Activated CD8-positive, alpha-beta T cell treated with anti-CD3 and anti-CD28 coated beads for 36 hours (primary cell): ENCODE measurements at regions not wholly inside any gene's neighbourhood (a gene's known extent, or its start where the extent isn't known, plus 50 kb on each side); places are given as distances from the start of the nearest gene placed in this dataset.

Experiments used
- ATAC-seq: fragments of 200-7000 bp; cut with Tn5 transposase; one replicate; pipeline ENCODE4 v1.10.0; 2021; ENCODE audit warnings: mild to moderate bottlenecking, moderate library complexity
- CTCF ChIA-PET: fragments of 350-600 bp; sonication (Branson Sonifier 250); formaldehyde crosslinking; loops from one replicate; lab custom pipeline; 2021; ENCODE audit warnings: antibody characterized with exemption; lab: Charles Lee
- POLR2A ChIA-PET: fragments of 350-600 bp; sonication (Branson Sonifier 250); formaldehyde crosslinking; loops from one replicate; lab custom pipeline; 2021; ENCODE audit warnings: antibody characterized with exemption; lab: Charles Lee
- DNase-seq: peaks from one replicate; pipeline ENCODE4 v3.0.0-alpha.2; 2020
- H3K27ac Mint-ChIP-seq: one replicate; pipeline ENCODE4 v1.8.0; 2021; ENCODE audit warnings: mild to moderate bottlenecking, mixed read lengths
- H3K27me3 Mint-ChIP-seq: one replicate; pipeline ENCODE4 v1.8.0; 2021; ENCODE audit warnings: mixed read lengths
- H3K36me3 Mint-ChIP-seq: one replicate; pipeline ENCODE4 v1.8.0; 2021; ENCODE audit warnings: low read depth, mixed read lengths
- H3K4me1 Mint-ChIP-seq: one replicate; pipeline ENCODE4 v1.8.0; 2021; ENCODE audit warnings: low read depth, mixed read lengths
- H3K4me3 Mint-ChIP-seq: one replicate; pipeline ENCODE4 v1.8.0; 2021; ENCODE audit warnings: mild to moderate bottlenecking, moderate library complexity, mixed read lengths
- H3K9me3 Mint-ChIP-seq: one replicate; pipeline ENCODE4 v1.8.0; 2021; ENCODE audit warnings: mixed read lengths
- CTCF ChIP-seq: fragments of 200-600 bp; IDR thresholded peaks from one replicate; pipeline ENCODE4 v1.8.0; 2022; ENCODE audit warnings: antibody characterized with exemption, mild to moderate bottlenecking
- intact Hi-C: fragments of 100-400 bp; cut with micrococcal nuclease; formaldehyde crosslinking; loops from one replicate; pipeline ENCODE4 v1.10.0; 2022

GRCh38 chr1:191895049-191895448, 263.2 kb upstream of the RGS18 start:
- DNase-seq (no peak), ATAC-seq (no peak)
- H3K36me3 Mint-ChIP-seq = no peaks in the 10 kb centered on the region
- no peaks in the 10 kb centered on the region for H3K4me1 Mint-ChIP-seq
- H3K4me3 Mint-ChIP-seq = no peak overlapping the region
- H3K27ac Mint-ChIP-seq = no peak overlapping the region
- POLR2A ChIA-PET = no interaction called here
- H3K9me3 Mint-ChIP-seq = no peaks in the 10 kb centered on the region
- intact Hi-C loops = no loop called here
- no peak for TF ChIP-seq CTCF
- CTCF ChIA-PET = no interaction called here
- no peaks in the 10 kb centered on the region for H3K27me3 Mint-ChIP-seq

GRCh38 chr1:191895462-191896058, 262.7 kb upstream of the RGS18 start:
- TF ChIP-seq CTCF = no peak
- no peaks in the 10 kb centered on the region for H3K4me1 Mint-ChIP-seq
- ATAC-seq (no peak), DNase-seq (no peak)
- no peaks in the 10 kb centered on the region for H3K27me3 Mint-ChIP-seq
- intact Hi-C loops = no loop called here
- no peaks in the 10 kb centered on the region for H3K36me3 Mint-ChIP-seq
- H3K4me3 Mint-ChIP-seq = no peak overlapping the region
- H3K9me3 Mint-ChIP-seq = no peaks in the 10 kb centered on the region
- ChIA-PET CTCF (no interaction called here), POLR2A (no interaction called here)
- no peak overlapping the region for H3K27ac Mint-ChIP-seq

GRCh38 chr1:191897134-191897533, 261.1 kb upstream of the RGS18 start:
- H3K36me3 Mint-ChIP-seq = no peaks in the 10 kb centered on the region
- no peak overlapping the region for H3K27ac Mint-ChIP-seq
- ATAC-seq (no peak), DNase-seq (no peak)
- CTCF ChIA-PET = no interaction called here
- no peak for TF ChIP-seq CTCF
- no peaks in the 10 kb centered on the region for H3K9me3 Mint-ChIP-seq
- H3K4me3 Mint-ChIP-seq = no peak overlapping the region
- no peaks in the 10 kb centered on the region for H3K27me3 Mint-ChIP-seq
- POLR2A ChIA-PET = no interaction called here
- intact Hi-C loops = no loop called here
- no peaks in the 10 kb centered on the region for H3K4me1 Mint-ChIP-seq

- no peak overlapping the region for H3K27ac Mint-ChIP-seq
- no peak overlapping the region for H3K4me3 Mint-ChIP-seq
- H3K9me3 Mint-ChIP-seq = no peaks in the 10 kb centered on the region
- CTCF ChIA-PET = no interaction called here
- intact Hi-C loops = no loop called here
- POLR2A ChIA-PET = no interaction called here
- H3K27me3 Mint-ChIP-seq = no peaks in the 10 kb centered on the region
- H3K4me1 Mint-ChIP-seq = no peaks in the 10 kb centered on the region
- no peak for TF ChIP-seq CTCF
- no peak for DNase-seq
- no peak for ATAC-seq
- H3K36me3 Mint-ChIP-seq = no peaks in the 10 kb centered on the region
Observed at GRCh38 chr1:191901651-191902050, 256.6 kb upstream of the RGS18 start.

- no peak overlapping the region for H3K4me3 Mint-ChIP-seq
- H3K4me1 Mint-ChIP-seq = no peaks in the 10 kb centered on the region
- no peaks in the 10 kb centered on the region for H3K36me3 Mint-ChIP-seq
- no peak overlapping the region for H3K27ac Mint-ChIP-seq
- POLR2A ChIA-PET = no interaction called here
- H3K27me3 Mint-ChIP-seq = no peaks in the 10 kb centered on the region
- CTCF ChIA-PET = no interaction called here
- intact Hi-C loops = no loop called here
- DNase-seq (no peak), ATAC-seq (no peak)
- peaks cover 2% of the 10 kb centered on the region for H3K9me3 Mint-ChIP-seq
- TF ChIP-seq CTCF = no peak
Observed at GRCh38 chr1:191904991-191905390, 253.3 kb upstream of the RGS18 start.
